OCI-LY3 (cell line): ENCODE measurements at regions not wholly inside any gene's neighbourhood (a gene's known extent, or its start where the extent isn't known, plus 50 kb on each side); places are given as distances from the start of the nearest gene placed in this dataset.

Source experiments
- EZH2phosphoT487 ChIP-seq: fragments of 200-600 bp; shearing (Covaris generic); IDR thresholded peaks from 2 replicates; pipeline ENCODE4 v1.6.1; 2018; ENCODE audit warnings: antibody characterized with exemption, mixed run types, low read depth
- TF ChIP-seq, protein P1 (sequence below): fragments of 200-600, 300-600 bp; sonication (generic); IDR thresholded peaks from 2 replicates; pipeline ENCODE4 v1.5.1; 2014; ENCODE audit warnings: antibody characterized with exemption, low read length, low read depth

DNA sequence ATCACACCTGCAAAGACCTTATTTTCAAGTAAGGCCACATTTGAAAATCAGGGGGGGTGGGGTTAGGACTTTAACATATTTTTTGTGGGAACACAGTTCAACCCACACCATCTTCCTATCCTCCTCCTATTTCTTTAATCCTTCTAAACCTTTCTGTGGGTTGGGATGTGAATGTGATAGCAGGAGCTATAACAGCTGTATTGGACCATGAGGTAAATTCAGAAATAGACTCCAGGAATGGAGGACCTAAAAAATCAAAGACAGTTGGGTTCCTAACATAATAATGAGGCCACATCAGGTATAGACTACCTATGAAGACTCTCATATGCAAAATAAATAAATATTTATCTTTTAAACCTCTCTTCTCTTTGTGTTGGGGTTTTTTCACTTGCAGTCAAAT lies 451.4 kb downstream of the XYLT1 start:
- TF ChIP-seq, protein P1, sequence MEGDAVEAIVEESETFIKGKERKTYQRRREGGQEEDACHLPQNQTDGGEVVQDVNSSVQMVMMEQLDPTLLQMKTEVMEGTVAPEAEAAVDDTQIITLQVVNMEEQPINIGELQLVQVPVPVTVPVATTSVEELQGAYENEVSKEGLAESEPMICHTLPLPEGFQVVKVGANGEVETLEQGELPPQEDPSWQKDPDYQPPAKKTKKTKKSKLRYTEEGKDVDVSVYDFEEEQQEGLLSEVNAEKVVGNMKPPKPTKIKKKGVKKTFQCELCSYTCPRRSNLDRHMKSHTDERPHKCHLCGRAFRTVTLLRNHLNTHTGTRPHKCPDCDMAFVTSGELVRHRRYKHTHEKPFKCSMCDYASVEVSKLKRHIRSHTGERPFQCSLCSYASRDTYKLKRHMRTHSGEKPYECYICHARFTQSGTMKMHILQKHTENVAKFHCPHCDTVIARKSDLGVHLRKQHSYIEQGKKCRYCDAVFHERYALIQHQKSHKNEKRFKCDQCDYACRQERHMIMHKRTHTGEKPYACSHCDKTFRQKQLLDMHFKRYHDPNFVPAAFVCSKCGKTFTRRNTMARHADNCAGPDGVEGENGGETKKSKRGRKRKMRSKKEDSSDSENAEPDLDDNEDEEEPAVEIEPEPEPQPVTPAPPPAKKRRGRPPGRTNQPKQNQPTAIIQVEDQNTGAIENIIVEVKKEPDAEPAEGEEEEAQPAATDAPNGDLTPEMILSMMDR, result no peak
- no peak for TF ChIP-seq EZH2phosphoT487
